B cell (primary cell): ENCODE measurements at regions not wholly inside any gene's neighbourhood (a gene's known extent, or its start where the extent isn't known, plus 50 kb on each side); places are given as distances from the start of the nearest gene placed in this dataset.

ENCODE experiments used
- ATAC-seq: fragments of 200-7000 bp; cut with Tn5 transposase; one replicate; pipeline ENCODE4 v1.10.0; 2021; ENCODE audit warnings: low read depth, mild to moderate bottlenecking, moderate number of reproducible peaks, moderate library complexity
- CTCF ChIA-PET: fragments of 350-600 bp; sonication (Branson Sonifier 250); formaldehyde crosslinking; loops from one replicate; lab custom pipeline; 2021; ENCODE audit warnings: antibody characterized with exemption, inconsistent platforms; lab: Charles Lee
- POLR2A ChIA-PET: fragments of 350-600 bp; sonication (Branson Sonifier 250); formaldehyde crosslinking; loops from one replicate; lab custom pipeline; 2021; ENCODE audit warnings: antibody characterized with exemption; lab: Charles Lee
- DNase-seq: peaks from one replicate; pipeline ENCODE4 v3.0.0; 2013
- H2AFZ ChIP-seq: 2 replicates; pipeline ENCODE4 v1.6.1; 2012; ENCODE audit warnings: mild to moderate bottlenecking, low read depth, low read length; ENCODE audit not compliant: insufficient read depth, poor library complexity, severe bottlenecking
- H3K27ac ChIP-seq, 2 donors: 1 replicate in 1 of 2; 2 replicates in 1 of 2; pipeline ENCODE4 v1.5.1; 2012 to 2013; ENCODE audit warnings: low read length in 2 of 2, mild to moderate bottlenecking in 2 of 2, moderate library complexity in 1 of 2
- H3K27me3 ChIP-seq, 4 experiments: fragments of 200-600 bp in 1 of 4; sonication (generic) in 1 of 4; replicated peaks in 1 of 4; 1 replicate in 2 of 4; 2 replicates in 2 of 4; pipeline versions ENCODE4 v1.6.1 to v1.7.0; 2013 to 2016; ENCODE audit warnings: low read length in 3 of 4, mild to moderate bottlenecking in 2 of 4, mixed read lengths in 1 of 4, moderate library complexity in 1 of 4; ENCODE audit not compliant: insufficient read depth in 4 of 4, control insufficient read depth in 3 of 4; ENCODE audit errors: control extremely low read depth in 1 of 4
- H3K36me3 ChIP-seq, 2 experiments: replicated peaks in 1 of 2; 1 replicate in 1 of 2; 2 replicates in 1 of 2; pipeline versions ENCODE4 v1.6.1 to v1.7.1; 2013; ENCODE audit warnings: low read length in 1 of 2; ENCODE audit not compliant: insufficient read depth in 2 of 2, control insufficient read depth in 1 of 2; ENCODE audit errors: control extremely low read depth in 1 of 2, extremely low read depth in 1 of 2
- H3K4me1 ChIP-seq, 2 donors: fragments of 200-600 bp in 1 of 2; sonication (generic) in 1 of 2; 1 replicate in 1 of 2; 2 replicates in 1 of 2; pipeline versions ENCODE4 v1.5.1 to v1.6.1; 2013 to 2017; ENCODE audit warnings: low read length in 2 of 2; ENCODE audit not compliant: control insufficient read depth in 2 of 2, insufficient read depth in 2 of 2
- H3K4me2 ChIP-seq: replicated peaks from 2 replicates; pipeline ENCODE3; 2012; ENCODE audit warnings: mild to moderate bottlenecking, low read depth, low read length; ENCODE audit not compliant: poor library complexity, severe bottlenecking
- H3K4me3 ChIP-seq, 5 experiments: fragments of 200-600 bp in 1 of 5; sonication (generic) in 1 of 5; 1 replicate in 3 of 5; 2 replicates in 2 of 5; pipeline versions ENCODE4 v1.5.1 to v1.7.0; 2011 to 2016; ENCODE audit warnings: low read length in 4 of 5, mild to moderate bottlenecking in 4 of 5, low read depth in 2 of 5, control low read depth in 1 of 5, moderate library complexity in 1 of 5; ENCODE audit not compliant: insufficient read depth in 1 of 5; ENCODE audit errors: control extremely low read depth in 1 of 5, extremely low read depth in 1 of 5
- H3K79me2 ChIP-seq: fragments of 200-600 bp; sonication (generic); one replicate; pipeline ENCODE4 v1.6.0; 2016; ENCODE audit warnings: low read length; ENCODE audit not compliant: control insufficient read depth, insufficient read depth
- H3K9ac ChIP-seq: fragments of 200-600 bp; sonication (generic); 2 replicates; pipeline ENCODE4 v1.6.1; 2017; ENCODE audit warnings: mild to moderate bottlenecking, low read length, moderate library complexity
- H3K9me3 ChIP-seq, 3 donors: one replicate each; pipeline versions ENCODE4 v1.6.1 to v1.7.1; 2013; ENCODE audit warnings: low read length in 2 of 3; ENCODE audit not compliant: control insufficient read depth in 2 of 3, insufficient read depth in 1 of 3; ENCODE audit errors: control extremely low read depth in 1 of 3
- H4K20me1 ChIP-seq: 2 replicates; pipeline ENCODE4 v1.6.0; 2012; ENCODE audit warnings: mild to moderate bottlenecking, low read length; ENCODE audit not compliant: insufficient read depth, control insufficient read depth, poor library complexity, severe bottlenecking
- H3K27ac Mint-ChIP-seq: one replicate; pipeline ENCODE4 v1.8.0; 2021; ENCODE audit warnings: mixed read lengths
- H3K27me3 Mint-ChIP-seq: one replicate; pipeline ENCODE4 v1.8.0; 2021; ENCODE audit warnings: mixed read lengths
- H3K4me1 Mint-ChIP-seq: one replicate; pipeline ENCODE4 v1.8.0; 2021; ENCODE audit warnings: mixed read lengths
- H3K4me3 Mint-ChIP-seq: one replicate; pipeline ENCODE4 v1.8.0; 2021; ENCODE audit warnings: mixed read lengths
- H3K9me3 Mint-ChIP-seq: one replicate; pipeline ENCODE4 v1.8.0; 2022; ENCODE audit warnings: mixed read lengths; ENCODE audit not compliant: insufficient read depth
- CTCF ChIP-seq: fragments of 200-600 bp; IDR thresholded peaks from one replicate; pipeline ENCODE4 v1.8.0; 2022; ENCODE audit warnings: antibody characterized with exemption, mild to moderate bottlenecking
- EZH2 ChIP-seq: IDR thresholded peaks from 2 replicates; pipeline ENCODE4 v1.6.1; 2012; ENCODE audit warnings: borderline replicate concordance, low read depth, mild to moderate bottlenecking, moderate library complexity, low read length; ENCODE audit not compliant: insufficient read depth, poor library complexity, severe bottlenecking
- WGBS: methylation state at CpG from one replicate; pipeline ENCODE4 v1.1.5; 2013; ENCODE audit warnings: missing lambda C conversion rate; ENCODE audit not compliant: insufficient coverage; 5-methylcytosine and 5-hydroxymethylcytosine counted together
- intact Hi-C: fragments of 100-400 bp; cut with micrococcal nuclease; formaldehyde crosslinking; loops from one replicate; pipeline ENCODE4 v1.10.0; 2022

- intact Hi-C loops: no loop called here
- Histone ChIP-seq H3K27ac (no peak overlapping the region), H3K9me3 (peaks cover 0 to 3% (median 0%) of the 10 kb centered on the region in 3 donors), H3K27me3 (no peaks in the 10 kb centered on the region), H2AFZ (no peak overlapping the region), H3K36me3 (no peaks in the 10 kb centered on the region), H3K4me1 (peaks cover 8 to 23% of the 10 kb centered on the region in 2 donors), H3K4me3 (no peak overlapping the region), H3K4me2 (no peak overlapping the region), H3K9ac (no peak overlapping the region), H4K20me1 (peaks cover 98% of the 10 kb centered on the region), H3K79me2 (peaks cover 99% of the 10 kb centered on the region)
- no peak for TF ChIP-seq CTCF
- Mint-ChIP-seq H3K27me3 (no peaks in the 10 kb centered on the region), H3K27ac (no peak overlapping the region), H3K9me3 (no peaks in the 10 kb centered on the region), H3K4me1 (peaks cover 65% of the 10 kb centered on the region), H3K4me3 (no peak overlapping the region)
- ATAC-seq (no peak), DNase-seq (no peak)
- POLR2A ChIA-PET: no interaction called here
- no CpG with 5 or more reads among the region's 3 CpGs for WGBS
- CTCF ChIA-PET: interaction anchor here (1.2 kb wide), 1 partner anchor 9 kb away, joined by 3 read pairs; no protein-coding TSS in a partner anchor
Measured at GRCh38 chr3:72395776-72396311, 452.4 kb downstream of the SHQ1 start.

- peaks cover 58% of the 10 kb centered on the region for H3K4me1 Mint-ChIP-seq
- ChIA-PET CTCF (interaction anchor here (0.7 kb wide), 1 partner anchor 629 kb away, joined by 6 read pairs; no protein-coding TSS in a partner anchor), POLR2A (no interaction called here)
- intact Hi-C loops: no loop called here
- Histone ChIP-seq H3K4me2 (no peak overlapping the region), H2AFZ (no peak overlapping the region), H3K9me3 (peaks cover 0 to 3% (median 0%) of the 10 kb centered on the region in 3 donors), H3K27me3 (no peaks in the 10 kb centered on the region), H3K79me2 (peaks cover 98% of the 10 kb centered on the region), H3K36me3 (no peaks in the 10 kb centered on the region), H3K4me3 (no peak overlapping the region), H4K20me1 (peaks cover 96% of the 10 kb centered on the region), H3K27ac (no peak overlapping the region), H3K9ac (no peak overlapping the region), H3K4me1 (peaks cover 5 to 12% of the 10 kb centered on the region in 2 donors)
- TF ChIP-seq CTCF (no peak), EZH2 (no peak)
- no peak for ATAC-seq
- H3K27me3 Mint-ChIP-seq: no peaks in the 10 kb centered on the region
- H3K27ac Mint-ChIP-seq: no peak overlapping the region
- no CpG with 5 or more reads among the region's 2 CpGs for WGBS
- H3K4me3 Mint-ChIP-seq: no peak overlapping the region
- DNase-seq: no peak
- no peaks in the 10 kb centered on the region for H3K9me3 Mint-ChIP-seq
Measured at GRCh38 chr3:72393455-72393854, 454.8 kb downstream of the SHQ1 start.
